Esophagus squamous epithelium (tissue), 4 donors: ENCODE measurements at regions not wholly inside any gene's neighbourhood (a gene's known extent, or its start where the extent isn't known, plus 50 kb on each side); places are given as distances from the start of the nearest gene placed in this dataset.

Experiments used
- CTCF ChIP-seq, 6 experiments: fragments of 450-650 bp in 4 of 6; fragments of 200-600 bp in 2 of 6; sonication (generic) in 2 of 6; IDR thresholded peaks; one replicate each; pipeline ENCODE4 v1.5.1; 2016 to 2019; ENCODE audit warnings: antibody characterized with exemption in 6 of 6, mild to moderate bottlenecking in 4 of 6, moderate library complexity in 4 of 6
- POLR2A ChIP-seq, 4 donors: fragments of 450-650 bp; IDR thresholded peaks; one replicate each; pipeline ENCODE4 v1.6.1; 2017; ENCODE audit warnings: antibody characterized with exemption in 4 of 4, mild to moderate bottlenecking in 4 of 4, moderate library complexity in 3 of 4

- no peak for TF ChIP-seq CTCF (IDR thresholded peaks at IDR 0.05)
- TF ChIP-seq POLR2A (IDR thresholded peaks at IDR 0.05) = no peak
Measured at GRCh38 chr4:141387299-141387698, 166.6 kb downstream of the ZNF330 start.
